DOHH2 (cell line): ENCODE measurements at regions not wholly inside any gene's neighbourhood (a gene's known extent, or its start where the extent isn't known, plus 50 kb on each side); places are given as distances from the start of the nearest gene placed in this dataset.

Experiments used
- H3F3A ChIP-seq: fragments of 200-600 bp; sonication (generic), shearing (Covaris generic); 2 replicates; pipeline ENCODE4 v1.6.0; 2016; ENCODE audit warnings: antibody characterized with exemption, mild to moderate bottlenecking; ENCODE audit not compliant: control insufficient read depth, insufficient read depth
- H3K27ac ChIP-seq: fragments of 200-600 bp; sonication (generic); 2 replicates; pipeline ENCODE4 v1.5.1; 2014; ENCODE audit warnings: low read depth, mild to moderate bottlenecking, low read length, moderate library complexity
- H3K27me3 ChIP-seq: fragments of 200-600 bp; sonication (generic); 2 replicates; pipeline ENCODE4 v1.6.1; 2014; ENCODE audit warnings: mild to moderate bottlenecking, low read length, mixed read lengths; ENCODE audit not compliant: control insufficient read depth
- H3K36me3 ChIP-seq: fragments of 200-600 bp; sonication (generic); 2 replicates; pipeline ENCODE4 v1.6.1; 2014; ENCODE audit warnings: mild to moderate bottlenecking, low read length, moderate library complexity, mixed read lengths; ENCODE audit not compliant: control insufficient read depth
- H3K4me1 ChIP-seq: fragments of 200-600 bp; sonication (generic); 2 replicates; pipeline ENCODE4 v1.6.1; 2014; ENCODE audit warnings: mild to moderate bottlenecking, low read length, mixed read lengths; ENCODE audit not compliant: control insufficient read depth
- H3K4me2 ChIP-seq: fragments of 200-600 bp; sonication (generic); 2 replicates; pipeline ENCODE4 v1.6.0; 2014; ENCODE audit warnings: mild to moderate bottlenecking, low read length, moderate library complexity
- H3K4me3 ChIP-seq: fragments of 200-600 bp; sonication (generic); 2 replicates; pipeline ENCODE4 v1.5.1; 2014; ENCODE audit warnings: mild to moderate bottlenecking, low read length, mixed read lengths
- H3K79me2 ChIP-seq: fragments of 200-600 bp; sonication (generic); 2 replicates; pipeline ENCODE4 v1.6.1; 2014; ENCODE audit warnings: mild to moderate bottlenecking, low read length, mixed read lengths; ENCODE audit not compliant: control insufficient read depth
- H3K9me2 ChIP-seq: fragments of 200-600 bp; sonication (generic); replicated peaks from 2 replicates; pipeline ENCODE4 v1.6.1; 2014; ENCODE audit warnings: mild to moderate bottlenecking, low read length, mixed read lengths; ENCODE audit not compliant: control insufficient read depth
- H3K9me3 ChIP-seq: fragments of 200-600 bp; sonication (generic); 2 replicates; pipeline ENCODE4 v1.6.1; 2014; ENCODE audit warnings: antibody characterized with exemption, low read length, mixed read lengths; ENCODE audit not compliant: control insufficient read depth, insufficient read depth
- H4K20me1 ChIP-seq: fragments of 200-600 bp; sonication (generic); 2 replicates; pipeline ENCODE4 v1.6.0; 2014; ENCODE audit warnings: low read depth, mild to moderate bottlenecking, antibody characterized with exemption, low read length, moderate library complexity; ENCODE audit not compliant: control insufficient read depth, insufficient read depth
- EZH2phosphoT487 ChIP-seq: fragments of 200-600 bp; sonication (generic); IDR thresholded peaks from 2 replicates; pipeline ENCODE4 v1.6.1; 2017; ENCODE audit warnings: borderline replicate concordance, mild to moderate bottlenecking, antibody characterized with exemption, low read length, moderate library complexity, mixed read lengths
- TF ChIP-seq, protein P1 (sequence below): fragments of 200-600 bp; sonication (generic); IDR thresholded peaks from one replicate; pipeline ENCODE4 v1.5.1; 2014; ENCODE audit warnings: antibody characterized with exemption, mild to moderate bottlenecking, low read depth, low read length; ENCODE audit not compliant: poor library complexity, severe bottlenecking

- Histone ChIP-seq H3K27me3 (no peaks in the 10 kb centered on the region), H3K9me2 (no peaks in the 10 kb centered on the region; the same call in 1 of the 2 replicates), H3K27ac (no peak overlapping the region), H4K20me1 (no peaks in the 10 kb centered on the region), H3K36me3 (no peaks in the 10 kb centered on the region), H3K4me3 (no peak overlapping the region), H3K79me2 (no peaks in the 10 kb centered on the region), H3F3A (no peaks in the 10 kb centered on the region), H3K9me3 (no peaks in the 10 kb centered on the region), H3K4me2 (no peak overlapping the region), H3K4me1 (no peaks in the 10 kb centered on the region)
- no peak for TF ChIP-seq EZH2phosphoT487
Measured at GRCh38 chr10:64175271-64175962, 654.2 kb downstream of the REEP3 start.

- H4K20me1 ChIP-seq: no peaks in the 10 kb centered on the region
- H3K4me3 ChIP-seq: no peak overlapping the region
- H3K4me1 ChIP-seq: no peaks in the 10 kb centered on the region
- H3K79me2 ChIP-seq: no peaks in the 10 kb centered on the region
- no peak overlapping the region for H3K27ac ChIP-seq
- no peaks in the 10 kb centered on the region for H3K9me2 ChIP-seq
- H3K36me3 ChIP-seq: no peaks in the 10 kb centered on the region
- TF ChIP-seq, protein P1, sequence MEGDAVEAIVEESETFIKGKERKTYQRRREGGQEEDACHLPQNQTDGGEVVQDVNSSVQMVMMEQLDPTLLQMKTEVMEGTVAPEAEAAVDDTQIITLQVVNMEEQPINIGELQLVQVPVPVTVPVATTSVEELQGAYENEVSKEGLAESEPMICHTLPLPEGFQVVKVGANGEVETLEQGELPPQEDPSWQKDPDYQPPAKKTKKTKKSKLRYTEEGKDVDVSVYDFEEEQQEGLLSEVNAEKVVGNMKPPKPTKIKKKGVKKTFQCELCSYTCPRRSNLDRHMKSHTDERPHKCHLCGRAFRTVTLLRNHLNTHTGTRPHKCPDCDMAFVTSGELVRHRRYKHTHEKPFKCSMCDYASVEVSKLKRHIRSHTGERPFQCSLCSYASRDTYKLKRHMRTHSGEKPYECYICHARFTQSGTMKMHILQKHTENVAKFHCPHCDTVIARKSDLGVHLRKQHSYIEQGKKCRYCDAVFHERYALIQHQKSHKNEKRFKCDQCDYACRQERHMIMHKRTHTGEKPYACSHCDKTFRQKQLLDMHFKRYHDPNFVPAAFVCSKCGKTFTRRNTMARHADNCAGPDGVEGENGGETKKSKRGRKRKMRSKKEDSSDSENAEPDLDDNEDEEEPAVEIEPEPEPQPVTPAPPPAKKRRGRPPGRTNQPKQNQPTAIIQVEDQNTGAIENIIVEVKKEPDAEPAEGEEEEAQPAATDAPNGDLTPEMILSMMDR: no peak
- TF ChIP-seq EZH2phosphoT487: no peak
- H3K27me3 ChIP-seq: no peaks in the 10 kb centered on the region
- H3F3A ChIP-seq: no peaks in the 10 kb centered on the region
- H3K4me2 ChIP-seq: no peak overlapping the region
- H3K9me3 ChIP-seq: no peaks in the 10 kb centered on the region
Measured at GRCh38 chr10:64182671-64183070, 661.5 kb downstream of the REEP3 start.

GRCh38 chr10:64191286-64191685, 670.1 kb downstream of the REEP3 start:
- Histone ChIP-seq H3K4me1 (no peaks in the 10 kb centered on the region), H3K36me3 (no peaks in the 10 kb centered on the region), H3K9me2 (no peaks in the 10 kb centered on the region), H3K9me3 (no peaks in the 10 kb centered on the region; the same call in 1 of the 2 replicates), H3K27ac (no peak overlapping the region), H3K4me3 (no peak overlapping the region), H3K79me2 (no peaks in the 10 kb centered on the region), H3K4me2 (no peak overlapping the region), H4K20me1 (no peaks in the 10 kb centered on the region), H3F3A (no peaks in the 10 kb centered on the region), H3K27me3 (no peaks in the 10 kb centered on the region)
- no peak for TF ChIP-seq EZH2phosphoT487
- TF ChIP-seq, protein P1: no peak

GRCh38 chr10:64196638-64197315, 675.6 kb downstream of the REEP3 start:
- H3K27ac ChIP-seq: no peak overlapping the region
- H4K20me1 ChIP-seq: no peaks in the 10 kb centered on the region
- TF ChIP-seq EZH2phosphoT487: no peak
- TF ChIP-seq, protein P1: no peak

More at GRCh38 chr10:64196638-64197315, 675.6 kb downstream of the REEP3 start:
- Histone ChIP-seq H3K9me2 (no peaks in the 10 kb centered on the region), H3K4me3 (no peak overlapping the region), H3K27me3 (no peaks in the 10 kb centered on the region), H3K4me1 (no peaks in the 10 kb centered on the region), H3K4me2 (no peak overlapping the region), H3K36me3 (no peaks in the 10 kb centered on the region), H3K79me2 (no peaks in the 10 kb centered on the region), H3K9me3 (no peaks in the 10 kb centered on the region; the same call in 1 of the 2 replicates), H3F3A (no peaks in the 10 kb centered on the region)
